ENCODE measurements at regions not wholly inside any gene's neighbourhood (a gene's known extent, or its start where the extent isn't known, plus 50 kb on each side); places are given as distances from the start of the nearest gene placed in this dataset.
"Not testable (repeated sequence)": the region's sequence is repeated elsewhere in the genome, so short reads cannot be mapped to it uniquely, and the experiment has no call there.

DNA sequence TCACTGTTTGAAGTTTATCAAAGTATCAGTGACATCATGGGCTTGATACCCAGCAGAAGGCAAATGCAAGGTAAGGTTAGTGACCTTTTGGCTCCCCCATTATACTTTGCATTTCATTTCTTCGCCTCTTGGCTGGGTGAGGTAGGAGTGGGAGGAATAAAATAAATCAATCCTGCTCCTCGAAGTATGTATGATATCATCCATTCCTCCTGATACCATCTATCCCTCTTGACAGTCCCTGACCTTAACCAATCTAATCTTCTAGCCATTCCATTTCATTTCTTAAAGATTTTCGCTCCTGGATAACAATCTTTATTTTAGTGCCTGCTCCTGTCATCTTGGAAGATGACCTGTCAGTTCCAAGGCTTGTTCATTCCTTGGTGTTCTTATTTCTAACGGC, 1083.3 kb downstream of the NXPH1 start:
- in situ Hi-C loops (cut with HindIII; ENCODE audit: low pct_unique_long_range_greater_than_20kb, low sequenced_read_pairs) = no loop called here
- DNase-seq (ENCODE audit: low read depth, low spot score) = no peak

DNA sequence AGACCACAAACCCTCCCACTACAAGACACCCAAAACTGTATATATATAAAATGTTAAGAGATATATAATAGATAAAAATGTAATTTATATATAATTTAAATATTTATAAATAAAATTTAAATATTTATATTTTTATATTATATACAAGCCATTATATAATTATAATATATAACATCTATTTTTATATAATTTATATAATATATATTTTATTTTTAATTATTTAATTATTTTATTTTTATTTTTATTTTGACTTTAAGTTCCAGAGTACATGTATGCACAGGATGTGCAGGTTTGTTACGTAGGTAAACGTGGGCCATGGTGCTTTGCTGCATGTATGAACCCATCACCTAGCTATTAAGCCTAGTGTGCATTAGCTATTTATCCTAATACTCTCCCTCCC, 1090.2 kb downstream of the NXPH1 start:
- DNase-seq (ENCODE audit: low read depth, low spot score) = no peak
- in situ Hi-C loops (cut with HindIII; ENCODE audit: low pct_unique_long_range_greater_than_20kb, low sequenced_read_pairs) = no loop called here

DNA sequence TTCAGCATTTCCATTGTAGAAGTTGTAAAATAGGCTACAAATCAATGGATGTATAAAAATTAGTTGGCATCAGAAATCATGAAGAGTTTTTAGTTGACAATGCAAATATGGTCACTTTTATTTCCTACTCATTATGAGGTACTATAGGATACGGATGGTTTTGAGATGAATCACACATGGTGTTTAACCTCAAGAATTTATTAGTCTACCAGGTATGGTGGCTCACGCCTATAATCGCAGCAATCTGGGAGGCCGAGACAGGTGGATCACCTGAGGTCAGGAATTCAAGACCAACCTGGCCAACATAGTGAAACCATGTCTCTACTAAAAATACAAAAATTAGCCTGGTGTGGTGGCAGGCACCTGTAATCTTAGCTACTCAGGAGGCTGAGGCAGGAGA, 1119.0 kb downstream of the NXPH1 start:
- DNase-seq (ENCODE audit: low read depth, low spot score); in situ Hi-C loops (cut with HindIII; ENCODE audit: low pct_unique_long_range_greater_than_20kb, low sequenced_read_pairs): not testable (repeated sequence)

DNA sequence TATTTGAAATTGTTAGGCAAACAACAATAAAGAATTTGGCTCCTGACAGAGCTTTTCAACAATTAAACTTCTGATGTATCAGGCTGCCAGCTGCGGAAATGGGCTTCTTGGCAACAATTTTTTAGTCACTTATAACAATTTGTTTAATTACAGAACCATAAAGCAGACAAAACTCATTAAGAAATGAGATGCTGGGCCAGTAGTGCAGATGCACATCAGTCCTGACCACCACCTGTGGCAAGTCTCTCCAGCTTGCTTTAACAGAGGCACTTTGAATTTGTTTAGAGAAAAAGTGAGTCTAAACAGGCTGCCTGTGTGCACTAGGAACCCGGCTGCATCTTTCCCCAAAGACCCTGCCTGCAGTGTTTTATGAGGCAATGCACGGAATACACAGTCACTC, 1124.4 kb downstream of the NXPH1 start:
- DNase-seq (ENCODE audit: low read depth, low spot score) = no peak
- in situ Hi-C loops (cut with HindIII; ENCODE audit: low pct_unique_long_range_greater_than_20kb, low sequenced_read_pairs) = no loop called here

DNA sequence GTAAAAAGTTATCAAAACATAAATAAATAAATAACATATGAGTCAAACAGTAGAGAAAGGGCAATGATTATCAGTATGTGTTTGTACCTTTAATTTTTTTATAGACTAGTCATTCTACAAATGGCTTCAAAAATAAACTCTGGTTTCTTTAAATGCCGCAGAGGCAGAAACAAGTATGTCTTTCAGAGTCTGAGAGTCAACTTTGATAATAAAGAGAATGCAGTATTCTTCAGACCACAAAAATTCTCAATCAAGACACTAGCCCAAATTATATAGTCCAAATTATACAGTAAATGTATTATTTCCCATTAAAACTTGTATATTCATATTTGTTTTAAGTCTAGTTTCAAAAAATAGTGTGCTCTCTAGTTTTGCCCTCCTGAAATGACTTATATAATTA, 1142.3 kb downstream of the NXPH1 start:
- DNase-seq (ENCODE audit: low read depth, low spot score) = no peak
- in situ Hi-C loops (cut with HindIII; ENCODE audit: low pct_unique_long_range_greater_than_20kb, low sequenced_read_pairs) = no loop called here

DNA sequence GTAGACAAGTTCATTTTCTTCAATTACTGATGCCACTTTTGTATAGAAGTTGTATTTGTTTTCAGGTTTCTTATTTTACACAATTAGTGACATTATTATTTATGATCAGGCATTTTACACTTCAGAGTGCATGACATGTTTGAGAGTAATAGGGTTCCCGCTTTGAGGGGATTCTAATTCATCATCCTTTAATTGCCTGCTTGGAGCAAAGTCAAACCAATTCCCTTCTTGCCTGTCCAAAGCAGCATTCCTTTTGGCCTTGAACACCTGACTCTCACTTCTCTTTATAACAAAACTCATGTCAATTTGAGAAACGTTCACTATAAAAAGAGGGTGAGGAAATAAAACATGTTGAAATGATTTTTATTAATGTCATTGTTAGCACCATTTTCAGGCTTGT, 1149.4 kb downstream of the NXPH1 start:
- in situ Hi-C loops (cut with HindIII; ENCODE audit: low pct_unique_long_range_greater_than_20kb, low sequenced_read_pairs) = no loop called here
- DNase-seq (ENCODE audit: low read depth, low spot score) = no peak

DNA sequence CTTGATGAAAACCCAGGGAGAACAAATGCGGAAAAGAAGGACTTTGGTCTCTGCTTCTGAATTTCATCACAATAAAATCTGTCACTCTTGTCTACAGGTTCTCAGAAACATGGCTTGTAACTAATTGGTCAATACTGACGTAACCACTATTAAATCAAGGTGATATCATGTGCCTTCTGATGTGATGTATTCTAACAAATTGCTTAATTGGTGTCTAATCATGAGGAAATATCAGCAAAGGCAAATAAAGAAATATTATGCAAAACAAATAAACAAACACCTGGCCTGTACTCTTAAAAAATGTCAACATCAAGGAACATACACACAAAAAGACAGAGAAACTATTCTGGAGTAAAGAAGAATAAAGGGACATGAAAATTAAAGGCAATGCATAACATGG, 1165.0 kb downstream of the NXPH1 start:
- DNase-seq (ENCODE audit: low read depth, low spot score) = no peak
- in situ Hi-C loops (cut with HindIII; ENCODE audit: low pct_unique_long_range_greater_than_20kb, low sequenced_read_pairs) = no loop called here

DNA sequence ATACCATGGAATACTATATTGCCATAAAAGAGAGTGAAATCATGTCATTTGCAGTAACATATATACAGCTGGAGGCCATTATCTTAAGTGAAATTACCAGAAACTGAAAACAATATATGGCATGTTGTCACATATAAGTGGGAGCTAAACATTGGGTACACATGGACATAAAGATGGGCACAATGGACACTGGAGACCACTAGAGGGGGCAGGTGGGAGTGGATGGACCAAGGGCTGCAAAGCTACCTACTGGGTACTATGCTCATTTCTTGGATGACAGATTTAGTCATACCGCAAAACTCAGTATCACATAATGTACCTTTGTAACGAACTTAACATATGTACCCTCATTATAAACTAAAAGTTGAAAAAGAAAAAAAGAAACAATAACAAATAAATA, 1167.6 kb downstream of the NXPH1 start:
- DNase-seq (ENCODE audit: low read depth, low spot score) = peak; percentile 59
- in situ Hi-C loops (cut with HindIII; ENCODE audit: low pct_unique_long_range_greater_than_20kb, low sequenced_read_pairs) = no loop called here

DNA sequence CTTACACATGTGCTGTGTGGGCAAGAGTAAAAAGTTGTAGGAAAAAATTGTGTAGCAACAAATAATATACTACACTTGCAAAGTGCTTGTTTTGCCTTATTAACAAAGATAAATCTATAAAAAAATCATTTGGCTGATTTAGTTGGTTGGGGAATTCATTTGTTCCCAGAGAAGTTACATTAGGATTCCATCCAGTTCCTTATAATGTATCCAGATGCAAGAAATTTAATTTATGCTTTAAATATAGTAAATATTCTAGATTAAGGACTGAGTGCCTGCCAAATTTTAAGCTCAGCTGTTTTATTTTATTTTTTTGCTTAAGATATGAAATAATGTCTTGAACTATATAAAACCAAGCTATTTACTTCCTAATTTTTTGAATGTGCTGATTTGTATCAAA, 1169.9 kb downstream of the NXPH1 start:
- no peak for DNase-seq (ENCODE audit: low read depth, low spot score)
- in situ Hi-C loops (cut with HindIII; ENCODE audit: low pct_unique_long_range_greater_than_20kb, low sequenced_read_pairs) = no loop called here

DNA sequence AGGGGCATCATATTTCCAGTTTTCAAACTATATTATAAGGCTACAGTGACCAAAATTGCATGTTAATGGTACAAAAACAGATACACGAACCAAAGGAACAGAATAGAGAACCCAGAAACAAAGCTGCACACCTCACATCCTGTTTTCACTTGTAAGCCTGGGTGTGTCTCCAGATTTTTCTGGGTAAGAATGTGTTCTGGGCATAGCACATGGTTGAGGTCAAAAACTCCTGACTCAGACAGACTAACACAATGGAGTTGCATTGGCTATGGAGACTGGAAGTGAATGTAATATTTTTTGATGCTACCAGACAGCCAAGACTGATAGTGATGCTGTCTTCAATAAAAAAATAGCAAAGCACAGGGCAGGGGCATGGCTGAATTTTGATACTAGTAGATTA, 1175.2 kb downstream of the NXPH1 start:
- in situ Hi-C loops (cut with HindIII; ENCODE audit: low pct_unique_long_range_greater_than_20kb, low sequenced_read_pairs) = no loop called here
- DNase-seq (ENCODE audit: low read depth, low spot score) = no peak

DNA sequence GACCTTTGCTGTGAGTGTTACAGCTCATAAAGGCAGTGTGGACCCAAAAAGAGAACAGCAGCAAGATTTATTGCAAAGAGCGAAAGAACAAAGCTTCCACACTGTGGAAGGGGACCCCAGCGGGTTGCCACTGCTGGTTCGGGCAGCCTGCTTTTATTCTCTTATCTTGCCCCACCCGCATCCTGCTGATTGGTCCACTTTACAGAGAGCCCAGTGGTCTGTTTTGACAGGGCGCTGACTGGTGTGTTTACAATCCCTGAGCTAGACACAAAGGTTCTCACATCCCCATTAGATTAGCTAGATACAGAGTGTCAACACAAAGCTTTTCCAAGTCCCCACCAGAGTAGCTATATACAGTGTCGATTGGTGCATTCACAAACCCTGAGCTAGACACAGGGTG, 1187.5 kb downstream of the NXPH1 start:
- DNase-seq (ENCODE audit: low read depth, low spot score); in situ Hi-C loops (cut with HindIII; ENCODE audit: low pct_unique_long_range_greater_than_20kb, low sequenced_read_pairs): not testable (repeated sequence)

DNA sequence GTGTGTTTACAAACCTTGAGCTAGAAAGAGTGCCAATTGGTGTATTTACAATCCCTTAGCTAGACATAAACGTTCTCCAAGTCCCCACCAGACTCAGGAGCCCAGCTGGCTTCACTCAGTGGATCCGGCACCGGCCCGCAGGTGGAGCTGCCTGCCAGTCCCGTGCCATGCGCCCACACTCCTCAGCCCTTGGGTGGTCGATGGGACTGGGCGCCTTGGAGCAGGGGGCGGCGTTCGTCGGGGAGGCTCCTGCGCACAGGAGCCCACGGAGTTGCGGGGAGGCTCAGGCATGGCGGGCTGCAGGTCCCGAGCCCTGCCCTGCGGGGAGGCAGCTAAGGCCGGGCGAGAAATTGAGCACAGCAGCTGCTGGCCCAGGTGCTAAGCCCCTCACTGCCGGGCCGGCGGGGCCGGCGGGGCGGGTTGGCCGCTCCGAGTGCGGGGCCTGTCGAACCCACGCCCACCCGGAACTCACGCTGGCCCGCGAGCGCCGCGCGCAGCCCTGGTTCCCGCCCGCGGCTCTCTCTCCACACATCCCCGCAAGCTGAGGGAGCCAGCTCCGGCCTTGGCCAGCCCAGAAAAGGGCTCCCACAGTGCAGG, 1188.0 kb downstream of the NXPH1 start:
- in situ Hi-C loops (cut with HindIII; ENCODE audit: low pct_unique_long_range_greater_than_20kb, low sequenced_read_pairs); DNase-seq (ENCODE audit: low read depth, low spot score): not testable (repeated sequence)

DNA sequence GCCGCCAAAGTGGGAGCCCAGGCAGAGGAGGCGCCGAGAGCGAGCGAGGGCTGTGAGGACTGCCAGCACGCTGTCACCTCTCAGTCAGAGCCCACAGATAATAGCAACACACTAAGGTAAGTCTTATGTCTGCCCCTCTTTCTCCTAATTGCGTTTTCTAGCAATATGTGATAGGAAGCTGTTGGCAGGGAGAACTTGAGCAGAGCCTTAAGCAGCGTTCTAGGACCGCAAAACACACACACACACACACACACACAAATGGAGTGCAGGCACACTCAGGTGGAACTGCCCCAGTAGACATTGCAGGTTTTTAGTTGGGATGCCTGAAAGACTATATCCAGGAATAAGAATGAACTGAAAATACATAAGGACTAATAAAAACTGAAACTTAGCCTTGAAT, 1188.5 kb downstream of the NXPH1 start:
- no peak for DNase-seq (ENCODE audit: low read depth, low spot score)
- in situ Hi-C loops (cut with HindIII; ENCODE audit: low pct_unique_long_range_greater_than_20kb, low sequenced_read_pairs) = no loop called here

DNA sequence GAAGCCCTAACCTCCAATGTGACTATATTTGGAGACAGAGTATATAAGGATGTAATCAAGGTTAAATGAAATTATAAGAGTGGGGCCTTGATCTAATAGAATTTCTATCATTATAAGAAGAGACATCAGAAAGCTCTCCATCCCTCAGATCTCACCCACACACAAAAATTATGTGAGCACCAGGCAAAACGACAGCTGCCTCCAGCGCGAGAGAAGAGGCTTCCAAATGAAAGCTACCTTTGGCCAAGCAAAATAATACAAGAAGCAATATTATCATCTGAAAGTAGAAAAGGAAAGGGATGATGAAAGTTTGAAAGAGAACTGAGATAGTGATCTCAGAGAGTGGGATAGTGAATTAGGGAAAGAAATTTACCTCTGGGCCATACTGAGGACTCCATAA, 1192.5 kb downstream of the NXPH1 start:
- in situ Hi-C loops (cut with HindIII; ENCODE audit: low pct_unique_long_range_greater_than_20kb, low sequenced_read_pairs) = no loop called here
- no peak for DNase-seq (ENCODE audit: low read depth, low spot score)

DNA sequence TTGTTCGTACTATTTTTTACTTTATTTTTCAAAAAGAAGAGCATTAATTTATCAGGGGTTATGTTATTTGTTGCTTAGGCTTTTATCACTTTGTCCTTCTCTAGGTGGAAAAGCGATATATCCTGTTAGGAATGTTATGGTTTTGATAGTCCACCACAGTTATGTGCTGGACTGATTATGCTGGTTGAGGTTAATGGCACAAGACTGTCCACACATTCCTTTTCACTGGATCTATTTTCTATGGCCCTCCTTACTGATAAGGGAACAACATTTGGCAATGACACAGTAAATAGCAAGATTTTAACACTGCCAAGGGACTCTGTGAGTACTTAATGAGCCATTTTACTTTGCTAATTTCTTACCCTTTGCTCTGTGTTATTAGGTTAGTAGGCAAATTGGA, 1212.3 kb downstream of the NXPH1 start:
- in situ Hi-C loops (cut with HindIII; ENCODE audit: low pct_unique_long_range_greater_than_20kb, low sequenced_read_pairs) = no loop called here

DNA sequence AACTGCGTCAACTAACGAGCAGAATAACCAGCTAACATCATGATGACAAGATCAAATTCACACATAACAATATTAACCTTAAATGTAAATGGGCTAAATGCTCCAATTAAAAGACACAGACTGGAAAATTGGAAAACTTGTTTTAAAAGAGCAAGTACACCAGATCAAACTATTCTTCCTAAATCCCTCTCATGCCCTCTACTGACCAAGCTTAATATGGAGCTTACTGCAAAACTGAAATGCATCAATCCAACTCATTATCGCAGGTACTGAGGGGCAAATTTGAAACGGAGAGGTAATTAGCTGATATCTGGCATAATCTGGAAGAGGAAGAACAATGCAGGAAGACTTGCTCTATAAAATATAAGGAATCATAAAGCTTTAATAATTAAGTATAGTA, 1223.8 kb downstream of the NXPH1 start:
- in situ Hi-C loops (cut with HindIII; ENCODE audit: low pct_unique_long_range_greater_than_20kb, low sequenced_read_pairs) = no loop called here
- peak; percentile 58 for DNase-seq (ENCODE audit: low read depth, low spot score)

More for the DNA sequence above, 1212.3 kb downstream of the NXPH1 start:
- no peak for DNase-seq (ENCODE audit: low read depth, low spot score)

DNA sequence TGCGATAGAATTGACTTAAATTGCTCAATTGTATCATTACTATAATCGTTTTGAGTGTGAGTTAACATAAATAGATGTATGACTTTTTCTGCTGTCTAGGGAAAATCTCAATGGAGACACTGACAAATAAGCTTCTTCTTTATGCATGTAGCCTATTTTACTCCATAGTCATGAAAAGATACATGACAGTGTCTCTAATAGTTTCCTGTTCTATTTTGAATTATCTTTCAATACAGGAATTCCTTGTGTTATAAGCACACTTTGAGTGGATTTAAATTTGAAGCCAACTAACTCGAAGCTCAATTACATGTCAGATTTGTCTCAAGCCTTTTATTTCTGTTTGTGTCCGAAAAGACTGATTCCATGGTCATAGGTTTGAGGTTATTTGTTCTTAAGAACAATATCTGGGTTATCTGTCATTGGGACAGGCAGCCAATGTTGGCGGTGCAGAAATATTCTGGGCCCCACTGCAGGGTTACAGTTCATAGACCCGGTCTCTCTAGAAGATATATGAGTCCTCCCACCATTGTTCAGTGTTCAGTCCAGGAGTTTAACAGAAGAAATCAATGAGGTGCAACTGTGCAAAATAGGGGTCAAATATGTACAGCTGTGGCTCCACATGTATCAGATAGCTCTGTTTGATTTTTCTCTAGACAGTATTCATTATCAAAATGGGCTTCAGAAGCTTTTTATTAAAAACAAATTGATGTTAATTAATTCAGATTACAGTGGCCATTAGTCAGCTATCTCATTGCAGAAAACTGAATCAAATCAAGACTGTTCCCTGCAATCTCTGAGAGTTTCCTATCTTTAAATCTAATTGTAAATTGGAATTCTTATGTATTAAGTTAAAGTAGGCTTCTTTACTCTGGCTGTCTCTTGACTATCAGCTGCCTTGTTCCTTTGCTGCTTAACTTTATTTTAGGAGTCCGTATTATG, 1238.8 kb downstream of the NXPH1 start:
- DNase-seq (ENCODE audit: low read depth, low spot score) = no peak
- in situ Hi-C loops (cut with HindIII; ENCODE audit: low pct_unique_long_range_greater_than_20kb, low sequenced_read_pairs) = no loop called here

DNA sequence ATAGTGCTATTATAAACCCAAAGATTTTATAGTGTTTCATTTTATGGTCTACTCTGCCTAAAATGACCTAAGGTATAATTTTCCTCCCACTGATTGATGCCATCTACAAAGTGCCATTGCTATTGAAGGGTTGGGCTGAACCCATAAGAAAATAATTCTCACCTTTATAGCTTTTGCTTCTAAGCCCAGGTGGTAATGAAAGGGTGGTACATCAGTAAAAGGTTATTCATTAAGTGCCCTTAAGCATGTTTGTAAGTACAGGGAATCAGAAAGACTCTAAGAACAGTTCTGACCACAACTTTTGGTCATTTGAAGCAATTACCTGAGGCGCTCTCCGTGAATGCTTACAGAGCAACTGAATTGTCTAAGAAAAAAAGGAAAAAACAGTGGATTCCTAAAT, 1247.3 kb downstream of the NXPH1 start:
- in situ Hi-C loops (cut with HindIII; ENCODE audit: low pct_unique_long_range_greater_than_20kb, low sequenced_read_pairs) = no loop called here
- no peak for DNase-seq (ENCODE audit: low read depth, low spot score)

DNA sequence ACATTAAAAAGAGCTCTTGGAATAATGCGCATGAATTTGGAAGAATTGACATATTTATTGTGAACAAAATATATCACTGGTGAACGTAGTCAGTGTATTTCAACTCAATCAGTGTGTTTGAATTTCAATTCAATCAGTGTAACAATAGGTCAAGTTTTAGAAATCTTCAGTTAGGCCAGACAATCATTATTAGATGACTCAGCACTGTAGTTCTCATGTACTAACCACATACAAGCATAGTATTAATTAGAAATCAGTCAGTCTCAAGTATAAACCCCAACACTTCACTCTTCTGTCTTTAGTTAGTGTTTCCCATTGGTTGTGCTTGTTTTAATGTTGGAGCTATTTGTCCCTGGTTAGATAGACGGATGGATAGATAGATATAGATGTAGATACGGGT, 1247.9 kb downstream of the NXPH1 start:
- DNase-seq (ENCODE audit: low read depth, low spot score) = no peak
- in situ Hi-C loops (cut with HindIII; ENCODE audit: low pct_unique_long_range_greater_than_20kb, low sequenced_read_pairs) = no loop called here

Measured in SK-MEL-5 (cell line).